Spleen (tissue), 11 donors: ENCODE measurements at regions not wholly inside any gene's neighbourhood (a gene's known extent, or its start where the extent isn't known, plus 50 kb on each side); places are given as distances from the start of the nearest gene placed in this dataset.

ENCODE experiments used
- DNase-seq: peaks from one replicate; pipeline ENCODE4 v3.0.0-alpha.2; 2020
- H3K27ac ChIP-seq, 8 donors: fragments of 200-600 bp; sonication (generic) in 7 of 8; 1 replicate in 4 of 8; 2 replicates in 4 of 8; pipeline versions ENCODE4 v1.5.0 to v1.8.0; 2016 to 2021; ENCODE audit warnings: inconsistent platforms in 4 of 8, mild to moderate bottlenecking in 4 of 8, moderate library complexity in 1 of 8
- H3K27me3 ChIP-seq, 7 donors: fragments of 200-600 bp; sonication (generic) in 6 of 7; replicated peaks in 1 of 7; 1 replicate in 4 of 7; 2 replicates in 3 of 7; pipeline versions ENCODE4 v1.5.0 to v1.8.0; 2016 to 2021; ENCODE audit warnings: inconsistent platforms in 3 of 7, mild to moderate bottlenecking in 1 of 7
- H3K36me3 ChIP-seq, 6 donors: fragments of 200-600 bp; sonication (generic) in 5 of 6; 1 replicate in 4 of 6; 2 replicates in 2 of 6; pipeline versions ENCODE4 v1.5.0 to v1.8.0; 2016 to 2021; ENCODE audit warnings: inconsistent platforms in 2 of 6
- H3K4me1 ChIP-seq, 6 donors: fragments of 200-600 bp; sonication (generic) in 5 of 6; 1 replicate in 3 of 6; 2 replicates in 3 of 6; pipeline versions ENCODE4 v1.5.0 to v1.8.0; 2016 to 2021; ENCODE audit warnings: inconsistent platforms in 3 of 6
- H3K4me3 ChIP-seq, 8 donors: fragments of 200-600 bp; sonication (generic) in 7 of 8; 1 replicate in 4 of 8; 2 replicates in 4 of 8; pipeline versions ENCODE4 v1.5.0 to v1.8.0; 2016 to 2021; ENCODE audit warnings: inconsistent platforms in 4 of 8, mild to moderate bottlenecking in 4 of 8, moderate library complexity in 2 of 8
- H3K9me3 ChIP-seq, 8 donors: fragments of 200-600 bp; sonication (generic) in 7 of 8; 1 replicate in 4 of 8; 2 replicates in 4 of 8; pipeline versions ENCODE4 v1.5.0 to v1.8.0; 2016 to 2021; ENCODE audit warnings: inconsistent platforms in 4 of 8
- POLR2A ChIP-seq, 3 donors: fragments of 450-650 bp; IDR thresholded peaks; one replicate each; pipeline ENCODE4 v1.5.1; 2017; ENCODE audit warnings: antibody characterized with exemption in 3 of 3, mild to moderate bottlenecking in 1 of 3
- POLR2AphosphoS5 ChIP-seq, 3 donors: sonication (generic); formaldehyde crosslinking; IDR thresholded peaks; one replicate each; pipeline ENCODE4 v1.5.1; 2017; ENCODE audit warnings: antibody characterized with exemption in 3 of 3
- WGBS, 5 donors: extraction: QIAGEN DNeasy Blood & Tissue Kit in 3 of 5; methylation state at CpG; one replicate each; pipeline versions ENCODE4 v1.1.5 to v1.1.7; 2013 to 2018; 5-methylcytosine and 5-hydroxymethylcytosine counted together
- intact Hi-C: fragments of 100-400 bp; cut with DNase I; formaldehyde crosslinking; loops from one replicate; pipeline ENCODE4 v1.15.0; 2023; ENCODE audit warnings: low total_unique reads
- TF ChIP-seq, protein P1 (sequence below), 11 experiments: fragments of 200-600 bp in 7 of 11; fragments of 450-650 bp in 4 of 11; sonication (generic) in 4 of 11; IDR thresholded peaks in 8 of 11; conservative IDR thresholded peaks in 3 of 11; 1 replicate in 7 of 11; 2 replicates in 4 of 11; pipeline versions ENCODE4 v1.4.0 to v1.8.0; 2016 to 2021; ENCODE audit warnings: antibody characterized with exemption in 11 of 11, inconsistent platforms in 4 of 11, mild to moderate bottlenecking in 1 of 11
- donor health status: healthy with polysubstance abuse.
- donor health status: DM: no; HTN: no; CAD: no; lungs with moderate emphysema.
- donor health status: DM: no; HTN: no; CAD: no.
- donor health status: Bipolar disorder and iron deficiency.
- donor health status: healthy.
- donor health status: DM: no; HTN: no; CAD: no.
- donor health status: DM: yes; HTN: yes; CAD: no.

DNA sequence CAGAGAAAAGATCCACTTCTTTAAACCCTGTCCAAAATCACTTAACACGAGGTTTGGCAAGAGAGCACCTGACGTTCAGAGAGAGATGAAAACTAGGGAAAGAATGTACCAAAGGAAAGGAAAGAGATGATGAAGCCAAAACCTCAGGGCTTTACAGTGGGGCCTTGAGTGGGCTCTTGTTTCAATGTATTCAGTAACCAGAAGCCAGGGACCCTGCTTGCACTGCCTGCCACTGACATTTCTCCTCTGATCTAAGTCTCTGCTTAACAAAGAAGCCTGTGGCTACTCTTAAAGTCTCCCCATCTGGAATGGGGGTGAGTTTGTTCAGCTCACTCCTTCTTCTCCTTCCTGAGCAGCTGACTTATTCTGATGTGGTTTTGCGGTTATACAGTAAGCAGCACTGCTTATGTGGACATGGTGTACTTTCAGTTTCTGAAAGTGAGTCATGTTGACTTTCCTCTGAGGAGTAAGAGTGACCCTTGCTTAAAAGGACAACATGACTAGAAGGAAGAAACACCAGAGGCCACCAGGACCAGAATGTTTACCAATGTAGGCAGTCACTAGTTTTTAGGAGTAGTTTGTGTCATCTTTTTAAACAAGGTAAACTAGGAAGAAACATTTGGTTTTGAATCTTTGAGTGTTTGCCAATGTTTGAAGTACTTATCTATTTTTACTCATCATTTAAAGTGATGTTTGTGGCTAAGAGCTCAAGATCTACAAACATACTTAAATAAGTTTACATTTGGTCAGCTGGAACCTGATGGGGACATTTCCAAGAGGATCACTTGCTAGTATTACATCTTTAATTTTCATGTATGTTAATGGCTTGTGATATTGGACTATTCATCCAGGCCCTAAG lies 87.4 kb downstream of the FASLG start:
- no peak for DNase-seq
- no peaks in the 10 kb centered on the region for H3K9me3 ChIP-seq
- TF ChIP-seq, protein P1, sequence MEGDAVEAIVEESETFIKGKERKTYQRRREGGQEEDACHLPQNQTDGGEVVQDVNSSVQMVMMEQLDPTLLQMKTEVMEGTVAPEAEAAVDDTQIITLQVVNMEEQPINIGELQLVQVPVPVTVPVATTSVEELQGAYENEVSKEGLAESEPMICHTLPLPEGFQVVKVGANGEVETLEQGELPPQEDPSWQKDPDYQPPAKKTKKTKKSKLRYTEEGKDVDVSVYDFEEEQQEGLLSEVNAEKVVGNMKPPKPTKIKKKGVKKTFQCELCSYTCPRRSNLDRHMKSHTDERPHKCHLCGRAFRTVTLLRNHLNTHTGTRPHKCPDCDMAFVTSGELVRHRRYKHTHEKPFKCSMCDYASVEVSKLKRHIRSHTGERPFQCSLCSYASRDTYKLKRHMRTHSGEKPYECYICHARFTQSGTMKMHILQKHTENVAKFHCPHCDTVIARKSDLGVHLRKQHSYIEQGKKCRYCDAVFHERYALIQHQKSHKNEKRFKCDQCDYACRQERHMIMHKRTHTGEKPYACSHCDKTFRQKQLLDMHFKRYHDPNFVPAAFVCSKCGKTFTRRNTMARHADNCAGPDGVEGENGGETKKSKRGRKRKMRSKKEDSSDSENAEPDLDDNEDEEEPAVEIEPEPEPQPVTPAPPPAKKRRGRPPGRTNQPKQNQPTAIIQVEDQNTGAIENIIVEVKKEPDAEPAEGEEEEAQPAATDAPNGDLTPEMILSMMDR (IDR thresholded peaks at IDR 0.05 in 8 of 11, conservative IDR thresholded peaks at IDR 0.05 in 3 of 11): no peak
- TF ChIP-seq POLR2AphosphoS5 (IDR thresholded peaks at IDR 0.05): peak in 1 of 3 donors; percentile 90
- TF ChIP-seq POLR2A (IDR thresholded peaks at IDR 0.05): no peak
- 11 to 32% (median 17%) methylated on average over 3 of the region's 3 CpGs for WGBS, 5 donors
- H3K4me1 ChIP-seq: peaks cover 23 to 39% (median 29%) of the 10 kb centered on the region in 6 donors
- H3K4me3 ChIP-seq: peak overlapping the region in 1 of 8 donors; percentile 28
- peak overlapping the region; percentile 16 to 87 (median 77) for H3K27ac ChIP-seq
- H3K36me3 ChIP-seq: no peaks in the 10 kb centered on the region
- intact Hi-C loops: loop anchor here (10.0 kb wide), 2 partner anchors 458 to 678 kb away; partner anchors contain the start of gene TNFSF4
- no peaks in the 10 kb centered on the region for H3K27me3 ChIP-seq

DNA sequence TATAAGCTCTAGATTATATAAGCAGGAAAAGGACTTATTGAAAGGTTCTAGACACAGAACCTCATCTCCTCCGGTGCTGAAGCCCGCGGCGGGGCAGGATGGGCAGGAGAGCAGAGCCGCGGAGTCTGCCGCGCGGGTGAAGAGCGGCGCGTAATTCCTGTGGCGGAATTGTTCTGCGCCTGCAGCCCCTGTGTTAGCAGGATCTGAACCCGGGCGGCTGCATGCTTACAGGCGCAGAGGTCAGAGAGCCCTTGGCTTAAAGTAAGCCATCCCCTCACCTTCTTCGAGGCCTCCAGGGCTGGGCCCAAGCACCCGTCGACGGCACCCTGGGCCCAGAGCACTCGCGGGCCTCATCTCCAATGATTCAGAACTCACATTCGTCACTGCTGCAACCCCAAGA lies 89.3 kb downstream of the FASLG start:
- no peaks in the 10 kb centered on the region for H3K27me3 ChIP-seq
- intact Hi-C loops: loop anchor here (10.0 kb wide), 2 partner anchors 457 to 677 kb away; partner anchors contain the start of gene TNFSF4
- WGBS, 5 donors: 93 to 98% (median 97%) methylated on average over 23 to 24 of the region's 24 CpGs
- H3K27ac ChIP-seq: peak overlapping the region in 1 of 8 donors; percentile 82
- no peak overlapping the region for H3K4me3 ChIP-seq
- peak; percentile 74 for DNase-seq
- TF ChIP-seq POLR2A (IDR thresholded peaks at IDR 0.05) (no peak), POLR2AphosphoS5 (IDR thresholded peaks at IDR 0.05) (no peak)
- TF ChIP-seq, protein P1 (IDR thresholded peaks at IDR 0.05 in 8 of 11, conservative IDR thresholded peaks at IDR 0.05 in 3 of 11): no peak
- H3K36me3 ChIP-seq: no peaks in the 10 kb centered on the region
- H3K4me1 ChIP-seq: peaks cover 23 to 33% (median 28%) of the 10 kb centered on the region in 6 donors
- H3K9me3 ChIP-seq: no peaks in the 10 kb centered on the region

DNA sequence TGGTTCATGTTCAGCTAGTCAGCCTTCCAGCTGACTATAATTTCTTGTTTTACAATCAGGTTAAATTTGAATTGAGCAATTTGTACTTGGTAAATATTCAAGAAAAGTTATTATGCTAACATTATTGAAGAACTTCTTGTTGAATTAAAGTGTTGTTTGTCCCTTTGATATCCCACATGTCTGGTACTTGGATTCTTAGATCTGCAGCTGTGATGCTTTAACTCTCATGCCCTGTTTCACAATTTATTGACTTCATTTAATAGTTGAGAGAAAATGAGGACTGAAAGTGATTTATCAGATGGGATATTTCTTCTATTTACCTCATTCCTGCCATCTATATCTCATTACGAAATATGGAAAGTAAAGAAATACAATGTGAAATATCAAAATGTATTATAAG lies 92.8 kb downstream of the FASLG start:
- Histone ChIP-seq H3K4me1 (peaks cover 7 to 38% (median 19%) of the 10 kb centered on the region in 6 donors), H3K4me3 (no peak overlapping the region), H3K27ac (no peak overlapping the region), H3K27me3 (no peaks in the 10 kb centered on the region), H3K36me3 (no peaks in the 10 kb centered on the region), H3K9me3 (no peaks in the 10 kb centered on the region)
- no peak for DNase-seq
- WGBS, 5 donors: 83 to 100% (median 91%) methylated on average over 1 of the region's 1 CpG
- TF ChIP-seq POLR2AphosphoS5 (IDR thresholded peaks at IDR 0.05) (no peak), POLR2A (IDR thresholded peaks at IDR 0.05) (no peak)
- TF ChIP-seq, protein P1 (IDR thresholded peaks at IDR 0.05 in 8 of 11, conservative IDR thresholded peaks at IDR 0.05 in 3 of 11): no peak
- intact Hi-C loops: no loop called here

DNA sequence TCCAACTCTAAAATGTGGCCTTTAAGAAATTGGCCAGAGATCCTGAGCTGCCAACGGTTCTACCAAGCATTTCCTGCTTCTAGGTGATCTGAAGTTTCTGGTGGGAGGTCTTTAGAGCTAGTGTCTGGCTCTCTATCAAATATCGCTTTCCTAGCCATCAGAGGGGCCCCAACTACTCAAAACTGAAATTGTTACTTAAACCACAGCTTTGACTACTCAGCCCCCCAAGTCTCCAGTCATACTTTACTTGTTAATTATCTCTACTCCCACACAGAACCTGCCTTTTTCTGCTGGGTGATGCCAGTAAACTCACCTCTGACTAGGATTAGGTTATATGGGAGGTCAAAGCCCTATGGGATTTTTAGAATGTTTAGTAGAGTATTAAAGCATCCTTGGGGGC lies 95.1 kb downstream of the FASLG start:
- Histone ChIP-seq H3K4me1 (peaks cover 0 to 32% (median 11%) of the 10 kb centered on the region in 6 donors), H3K9me3 (no peaks in the 10 kb centered on the region), H3K27ac (no peak overlapping the region), H3K27me3 (no peaks in the 10 kb centered on the region), H3K36me3 (no peaks in the 10 kb centered on the region), H3K4me3 (no peak overlapping the region)
- no peak for TF ChIP-seq POLR2AphosphoS5 (IDR thresholded peaks at IDR 0.05)
- no peak for TF ChIP-seq POLR2A (IDR thresholded peaks at IDR 0.05)
- TF ChIP-seq, protein P1 (IDR thresholded peaks at IDR 0.05 in 8 of 11, conservative IDR thresholded peaks at IDR 0.05 in 3 of 11): no peak
- 25 to 30% (median 27%) methylated on average over 2 of the region's 2 CpGs for WGBS, 5 donors
- intact Hi-C loops: no loop called here
- DNase-seq: no peak
